Tibial nerve (tissue), 4 donors: ENCODE measurements at regions not wholly inside any gene's neighbourhood (a gene's known extent, or its start where the extent isn't known, plus 50 kb on each side); places are given as distances from the start of the nearest gene placed in this dataset.

ENCODE experiments used
- DNase-seq, 2 donors: peaks; one replicate each; pipeline ENCODE4 v3.0.0-alpha.2; 2019; ENCODE audit warnings: low spot score in 2 of 2
- H3K27ac ChIP-seq, 4 donors: fragments of 200-600 bp; sonication (generic) in 3 of 4; one replicate each; pipeline ENCODE4 v1.5.1; 2017 to 2019; ENCODE audit warnings: mild to moderate bottlenecking in 1 of 4
- H3K27me3 ChIP-seq, 2 donors: fragments of 200-600 bp; sonication (generic) in 1 of 2; one replicate each; pipeline versions ENCODE4 v1.5.1 to v1.6.0; 2017 to 2019
- H3K36me3 ChIP-seq, 3 donors: fragments of 200-600 bp; sonication (generic); one replicate each; pipeline ENCODE4 v1.5.1; 2018 to 2019
- H3K4me1 ChIP-seq, 4 donors: fragments of 200-600 bp; sonication (generic) in 3 of 4; one replicate each; pipeline ENCODE4 v1.5.1; 2017 to 2019
- H3K4me3 ChIP-seq, 4 donors: fragments of 200-600 bp; sonication (generic) in 3 of 4; one replicate each; pipeline ENCODE4 v1.5.1; 2017 to 2019; ENCODE audit warnings: mild to moderate bottlenecking in 1 of 4, moderate library complexity in 1 of 4
- H3K9me3 ChIP-seq, 4 donors: fragments of 200-600 bp; sonication (generic) in 3 of 4; one replicate each; pipeline ENCODE4 v1.5.1; 2017 to 2019
- EP300 ChIP-seq, 2 donors: sonication (generic); formaldehyde crosslinking; IDR thresholded peaks; one replicate each; pipeline ENCODE4 v1.6.1; 2017; ENCODE audit warnings: antibody characterized with exemption in 2 of 2, mild to moderate bottlenecking in 1 of 2
- POLR2A ChIP-seq, 2 donors: fragments of 450-650 bp; IDR thresholded peaks; one replicate each; pipeline ENCODE4 v1.6.1; 2017; ENCODE audit warnings: antibody characterized with exemption in 2 of 2, mild to moderate bottlenecking in 2 of 2, moderate library complexity in 2 of 2
- WGBS, 2 donors: methylation state at CpG; one replicate each; pipeline ENCODE4 v1.1.5; 2018; 5-methylcytosine and 5-hydroxymethylcytosine counted together
- TF ChIP-seq, protein P1 (sequence below), 5 experiments: fragments of 200-600 bp in 3 of 5; fragments of 450-650 bp in 2 of 5; sonication (generic) in 3 of 5; IDR thresholded peaks; one replicate each; pipeline ENCODE4 v1.5.1; 2016 to 2019; ENCODE audit warnings: antibody characterized with exemption in 5 of 5, mild to moderate bottlenecking in 3 of 5, moderate library complexity in 2 of 5

DNA sequence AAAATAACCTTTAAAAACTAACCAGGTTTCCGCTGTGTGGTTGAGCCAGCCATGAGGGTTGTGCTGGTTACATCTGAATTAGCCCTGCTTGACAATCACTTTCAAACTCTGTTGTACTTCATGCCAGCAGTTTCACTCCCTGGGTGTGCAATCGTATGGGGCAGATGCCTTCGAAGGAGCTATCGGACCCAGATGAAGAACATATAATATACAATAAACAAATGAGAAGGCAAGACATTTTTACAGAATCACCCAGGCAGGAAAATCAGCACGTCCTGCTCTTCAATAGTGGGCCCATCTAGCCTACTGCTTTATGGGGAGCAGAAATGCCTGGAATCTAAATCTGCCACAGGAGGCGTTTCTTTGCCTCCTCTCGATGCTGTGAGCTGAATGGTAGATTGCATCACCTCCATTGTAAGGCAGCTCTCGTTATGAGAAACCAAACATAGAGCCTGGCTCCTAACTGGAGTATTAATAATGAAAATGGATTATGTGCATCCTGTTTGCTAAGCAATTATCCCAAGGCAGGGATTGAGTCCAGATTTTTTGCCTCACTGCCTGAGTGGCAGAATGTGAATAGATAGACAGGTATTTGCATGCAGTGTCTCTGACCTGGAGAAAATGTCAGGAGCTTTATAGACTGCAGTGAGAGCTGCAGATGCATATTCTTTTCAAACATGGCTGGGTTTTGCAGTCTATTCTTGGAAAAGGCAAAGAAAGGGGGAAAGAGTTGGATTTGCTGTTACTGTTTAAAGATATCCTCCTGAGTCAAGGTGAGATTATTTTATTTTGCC lies 143.3 kb upstream of the SMARCA2 start:
- H3K27me3 ChIP-seq, result no peaks in the 10 kb centered on the region
- TF ChIP-seq POLR2A (IDR thresholded peaks at IDR 0.05), result no peak
- TF ChIP-seq EP300 (IDR thresholded peaks at IDR 0.05), result no peak
- TF ChIP-seq, protein P1, sequence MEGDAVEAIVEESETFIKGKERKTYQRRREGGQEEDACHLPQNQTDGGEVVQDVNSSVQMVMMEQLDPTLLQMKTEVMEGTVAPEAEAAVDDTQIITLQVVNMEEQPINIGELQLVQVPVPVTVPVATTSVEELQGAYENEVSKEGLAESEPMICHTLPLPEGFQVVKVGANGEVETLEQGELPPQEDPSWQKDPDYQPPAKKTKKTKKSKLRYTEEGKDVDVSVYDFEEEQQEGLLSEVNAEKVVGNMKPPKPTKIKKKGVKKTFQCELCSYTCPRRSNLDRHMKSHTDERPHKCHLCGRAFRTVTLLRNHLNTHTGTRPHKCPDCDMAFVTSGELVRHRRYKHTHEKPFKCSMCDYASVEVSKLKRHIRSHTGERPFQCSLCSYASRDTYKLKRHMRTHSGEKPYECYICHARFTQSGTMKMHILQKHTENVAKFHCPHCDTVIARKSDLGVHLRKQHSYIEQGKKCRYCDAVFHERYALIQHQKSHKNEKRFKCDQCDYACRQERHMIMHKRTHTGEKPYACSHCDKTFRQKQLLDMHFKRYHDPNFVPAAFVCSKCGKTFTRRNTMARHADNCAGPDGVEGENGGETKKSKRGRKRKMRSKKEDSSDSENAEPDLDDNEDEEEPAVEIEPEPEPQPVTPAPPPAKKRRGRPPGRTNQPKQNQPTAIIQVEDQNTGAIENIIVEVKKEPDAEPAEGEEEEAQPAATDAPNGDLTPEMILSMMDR (IDR thresholded peaks at IDR 0.05), result no peak
- no peak overlapping the region for H3K27ac ChIP-seq
- no peaks in the 10 kb centered on the region for H3K4me1 ChIP-seq
- no peaks in the 10 kb centered on the region for H3K36me3 ChIP-seq
- DNase-seq, result no peak
- no peak overlapping the region for H3K4me3 ChIP-seq
- no peaks in the 10 kb centered on the region for H3K9me3 ChIP-seq
- WGBS, 2 donors, result 40 to 48% methylated on average over 8 of the region's 8 CpGs

DNA sequence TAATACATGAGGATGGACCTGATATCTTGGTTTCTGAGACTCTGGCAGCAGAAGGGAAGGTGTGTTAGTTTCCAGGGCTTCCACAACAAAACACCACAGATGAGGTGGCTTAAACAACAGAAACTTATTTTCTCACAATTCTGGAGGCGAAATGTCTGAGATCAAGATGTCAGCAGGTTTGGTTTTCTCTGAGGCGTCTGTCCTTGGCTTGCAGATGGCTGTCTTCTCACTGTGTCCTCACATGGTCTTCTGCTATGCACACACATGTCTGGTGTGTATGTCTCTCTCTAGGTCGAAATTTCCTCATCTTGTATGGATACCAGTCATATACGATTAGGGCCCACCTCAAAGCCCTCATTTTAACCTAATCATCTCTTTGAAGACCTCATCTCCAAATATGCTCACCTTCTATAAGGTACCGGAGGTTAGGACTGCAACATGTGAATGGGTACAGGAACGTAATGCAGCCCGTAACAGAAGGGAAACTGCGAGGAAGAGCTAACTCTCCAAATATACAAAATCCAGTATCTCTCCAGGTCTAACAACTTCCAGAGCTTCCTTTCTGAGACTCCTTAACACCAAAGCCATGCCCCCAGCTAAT lies 139.8 kb upstream of the SMARCA2 start:
- DNase-seq, result no peak
- no peaks in the 10 kb centered on the region for H3K9me3 ChIP-seq
- WGBS, 2 donors, result 89% methylated on average over 8 of the region's 8 CpGs
- H3K4me3 ChIP-seq, result no peak overlapping the region
- H3K4me1 ChIP-seq, result no peaks in the 10 kb centered on the region
- TF ChIP-seq POLR2A (IDR thresholded peaks at IDR 0.05), result no peak
- no peaks in the 10 kb centered on the region for H3K36me3 ChIP-seq
- H3K27ac ChIP-seq, result no peak overlapping the region
- H3K27me3 ChIP-seq, result no peaks in the 10 kb centered on the region

DNA sequence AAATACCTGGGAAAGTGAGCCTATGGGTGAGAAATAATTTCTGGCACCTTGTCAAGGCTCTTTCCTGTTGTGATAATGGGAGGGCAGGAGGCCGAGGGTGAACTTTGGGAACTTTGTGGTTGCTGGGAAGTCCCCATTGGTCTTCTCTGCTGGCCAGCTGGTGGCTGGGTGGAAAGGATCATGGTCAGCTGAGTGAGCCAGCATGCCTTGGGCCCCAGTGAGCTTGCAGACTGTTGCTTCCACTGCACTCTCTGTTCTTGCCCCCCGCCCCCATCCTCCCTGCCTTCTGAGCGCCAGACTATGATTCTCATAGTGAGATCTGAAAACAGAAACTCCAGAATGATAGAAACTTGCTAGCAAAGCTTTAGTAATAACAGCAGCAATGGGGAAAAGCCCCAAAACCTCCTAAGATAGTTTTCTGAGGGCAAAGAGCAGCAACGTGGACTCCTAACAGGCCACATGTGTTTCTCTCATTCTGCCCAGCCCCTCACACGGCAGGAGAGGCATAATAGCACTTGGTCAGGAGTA lies 139.2 kb upstream of the SMARCA2 start:
- Histone ChIP-seq H3K9me3 (no peaks in the 10 kb centered on the region), H3K27ac (no peak overlapping the region), H3K27me3 (no peaks in the 10 kb centered on the region), H3K36me3 (no peaks in the 10 kb centered on the region), H3K4me1 (no peaks in the 10 kb centered on the region), H3K4me3 (no peak overlapping the region)
- no peak for DNase-seq
- 58 to 65% methylated on average over 5 of the region's 5 CpGs for WGBS, 2 donors
- TF ChIP-seq, protein P1 (IDR thresholded peaks at IDR 0.05), result no peak
- no peak for TF ChIP-seq EP300 (IDR thresholded peaks at IDR 0.05)
- no peak for TF ChIP-seq POLR2A (IDR thresholded peaks at IDR 0.05)

DNA sequence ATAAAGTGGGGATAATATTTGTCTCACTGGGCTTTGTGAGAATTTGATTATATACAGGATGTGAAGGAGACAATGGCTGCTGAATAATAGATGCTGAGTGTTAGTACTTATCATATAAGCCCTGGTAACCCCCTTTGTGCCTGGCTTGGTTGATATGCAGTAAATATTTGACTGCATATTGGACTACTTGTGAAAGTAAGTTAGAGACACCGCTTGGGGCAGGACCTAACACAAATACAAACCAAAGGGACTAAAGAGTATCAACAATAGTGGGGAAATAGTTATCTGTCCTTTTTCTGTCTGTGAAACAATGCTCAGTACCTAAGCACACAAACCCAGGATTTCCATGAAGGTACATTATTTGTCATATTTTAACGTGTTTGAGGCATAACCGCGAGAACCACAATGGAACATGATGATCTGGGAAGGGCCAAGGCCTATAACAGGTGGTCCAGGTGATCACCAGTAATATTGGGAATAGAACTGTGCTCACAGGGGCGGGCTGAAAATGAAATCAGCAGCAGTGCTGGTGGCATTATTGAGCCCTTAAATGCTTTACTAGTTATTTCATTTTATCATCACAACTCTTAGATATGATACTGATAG lies 138.2 kb upstream of the SMARCA2 start:
- H3K4me3 ChIP-seq, result no peak overlapping the region
- DNase-seq, result no peak
- H3K27ac ChIP-seq, result no peak overlapping the region
- no peaks in the 10 kb centered on the region for H3K36me3 ChIP-seq
- TF ChIP-seq, protein P1 (IDR thresholded peaks at IDR 0.05), result no peak
- no peak for TF ChIP-seq POLR2A (IDR thresholded peaks at IDR 0.05)
- TF ChIP-seq EP300 (IDR thresholded peaks at IDR 0.05), result no peak
- H3K9me3 ChIP-seq, result no peaks in the 10 kb centered on the region
- no peaks in the 10 kb centered on the region for H3K27me3 ChIP-seq
- 88 to 93% methylated on average over 5 of the region's 5 CpGs for WGBS, 2 donors
- H3K4me1 ChIP-seq, result no peaks in the 10 kb centered on the region

DNA sequence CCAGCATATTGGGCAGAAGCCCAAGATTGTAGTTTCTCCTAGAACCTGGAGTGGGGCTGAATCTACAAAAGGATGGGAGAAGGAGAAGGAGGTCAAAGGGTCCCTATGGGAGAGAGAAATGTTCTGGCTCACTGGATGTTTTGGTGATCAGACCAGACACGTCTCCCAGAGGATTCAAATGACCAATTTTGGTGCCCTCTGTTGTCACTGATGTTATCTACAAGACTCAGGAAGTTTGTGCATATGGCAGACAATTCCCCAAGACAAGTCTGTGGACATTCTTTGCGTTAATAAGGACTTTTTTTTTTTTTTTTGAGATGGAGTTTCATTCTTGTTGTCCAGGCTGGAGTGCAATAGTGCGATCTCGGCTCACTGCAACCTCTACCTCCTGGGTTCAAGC lies 137.2 kb upstream of the SMARCA2 start:
- H3K9me3 ChIP-seq, result no peaks in the 10 kb centered on the region
- H3K27ac ChIP-seq, result no peak overlapping the region
- 81 to 87% methylated on average over 4 of the region's 4 CpGs for WGBS, 2 donors
- no peaks in the 10 kb centered on the region for H3K4me1 ChIP-seq
- no peaks in the 10 kb centered on the region for H3K27me3 ChIP-seq
- H3K4me3 ChIP-seq, result no peak overlapping the region
- H3K36me3 ChIP-seq, result no peaks in the 10 kb centered on the region
- TF ChIP-seq POLR2A (IDR thresholded peaks at IDR 0.05), result no peak
- TF ChIP-seq, protein P1 (IDR thresholded peaks at IDR 0.05), result no peak
- TF ChIP-seq EP300 (IDR thresholded peaks at IDR 0.05), result no peak
- DNase-seq, result no peak
